H1 (cell line): ENCODE measurements at regions not wholly inside any gene's neighbourhood (a gene's known extent, or its start where the extent isn't known, plus 50 kb on each side); places are given as distances from the start of the nearest gene placed in this dataset.

Experiments used
- CTCF ChIA-PET: fragments of 300-600 bp; sonication (Branson Sonifier 250); formaldehyde crosslinking; loops from one replicate; lab custom pipeline; 2021; ENCODE audit not compliant: partially characterized antibody; lab: Charles Lee
- POLR2A ChIA-PET: fragments of 300-600 bp; sonication (Branson Sonifier 250); formaldehyde crosslinking; loops from one replicate; lab custom pipeline; 2021; ENCODE audit warnings: inconsistent platforms; ENCODE audit not compliant: partially characterized antibody; lab: Charles Lee
- DNase-seq, 2 experiments: peaks; one replicate each; pipeline versions ENCODE4 v3.0.0 to v3.0.0-alpha.2; 2010 to 2022; ENCODE audit warnings: low spot score in 2 of 2, low read depth in 1 of 2, mixed read lengths in 1 of 2
- FAIRE-seq: peaks from 2 replicates; lab custom pipeline; 2011; peaks lifted over from hg19 to GRCh38; lab: Jason Lieb, UNC
- H2AFZ ChIP-seq: 2 replicates; pipeline ENCODE4 v1.8.1; 2012; ENCODE audit warnings: low read length, inconsistent platforms
- H2AK5ac ChIP-seq: 2 replicates; pipeline ENCODE4 v1.6.1; 2013; ENCODE audit warnings: low read depth, low read length
- H2BK120ac ChIP-seq: replicated peaks from 2 replicates; pipeline ENCODE3; 2013; ENCODE audit warnings: low read depth, low read length, inconsistent platforms
- H2BK12ac ChIP-seq: 2 replicates; pipeline ENCODE4 v1.6.1; 2013; ENCODE audit warnings: low read depth, low read length
- H2BK15ac ChIP-seq: 2 replicates; pipeline ENCODE4 v1.6.1; 2013; ENCODE audit warnings: low read length
- H2BK20ac ChIP-seq: 2 replicates; pipeline ENCODE4 v1.6.1; 2013; ENCODE audit warnings: low read length
- H2BK5ac ChIP-seq: 2 replicates; pipeline ENCODE4 v1.6.1; 2013; ENCODE audit warnings: low read depth, low read length
- H3K14ac ChIP-seq: 2 replicates; pipeline ENCODE4 v1.6.1; 2013; ENCODE audit warnings: inconsistent platforms; ENCODE audit not compliant: insufficient read length
- H3K18ac ChIP-seq: 2 replicates; pipeline ENCODE4 v1.6.1; 2013; ENCODE audit warnings: low read length; ENCODE audit errors: extremely low read depth
- H3K23ac ChIP-seq: 2 replicates; pipeline ENCODE4 v1.6.1; 2013; ENCODE audit warnings: inconsistent platforms; ENCODE audit not compliant: insufficient read length
- H3K23me2 ChIP-seq: 2 replicates; pipeline ENCODE4 v1.6.1; 2013; ENCODE audit warnings: low read depth, low read length
- H3K27ac ChIP-seq: 2 replicates; pipeline ENCODE4 v1.6.1; 2011; ENCODE audit warnings: low read depth, low read length, inconsistent platforms
- H3K27me3 ChIP-seq, 4 experiments: replicated peaks in 1 of 4; 1 replicate in 1 of 4; 2 replicates in 3 of 4; pipeline versions ENCODE4 v1.6.1 to v1.8.1; 2011 to 2013; ENCODE audit warnings: low read length in 3 of 4, mild to moderate bottlenecking in 3 of 4, inconsistent platforms in 2 of 4, mixed read lengths in 2 of 4, moderate library complexity in 1 of 4; ENCODE audit not compliant: control insufficient read depth in 3 of 4, insufficient read depth in 3 of 4; ENCODE audit errors: extremely low read depth in 1 of 4
- H3K36me3 ChIP-seq, 4 experiments: 2 replicates each; pipeline versions ENCODE4 v1.6.1 to v1.8.1; 2011 to 2013; ENCODE audit warnings: mild to moderate bottlenecking in 4 of 4, low read length in 3 of 4, moderate library complexity in 2 of 4, control low read depth in 1 of 4, inconsistent platforms in 1 of 4; ENCODE audit not compliant: insufficient read depth in 4 of 4, control insufficient read depth in 2 of 4
- H3K4ac ChIP-seq: replicated peaks from 2 replicates; pipeline ENCODE3; 2013; ENCODE audit warnings: low read length, low read depth, mixed read lengths, inconsistent platforms; ENCODE audit not compliant: insufficient read length
- H3K4me1 ChIP-seq, 4 experiments: replicated peaks in 1 of 4; 1 replicate in 1 of 4; 2 replicates in 3 of 4; pipeline versions ENCODE4 v1.6.1 to v1.8.1; 2011 to 2013; ENCODE audit warnings: low read length in 3 of 4, inconsistent platforms in 2 of 4, mixed read lengths in 1 of 4; ENCODE audit not compliant: insufficient read depth in 4 of 4, control insufficient read depth in 3 of 4
- H3K4me2 ChIP-seq, 2 experiments: 2 replicates each; pipeline versions ENCODE4 v1.6.1 to v1.8.1; 2011 to 2013; ENCODE audit warnings: low read depth in 2 of 2, low read length in 2 of 2, control low read depth in 1 of 2, inconsistent platforms in 1 of 2, mild to moderate bottlenecking in 1 of 2; ENCODE audit not compliant: insufficient read depth in 1 of 2
- H3K4me3 ChIP-seq, 4 experiments: fragments of 200-600, 300-600 bp in 1 of 4; sonication (generic), shearing (Covaris generic), sonication (Bioruptor Twin) in 1 of 4; 2 replicates each; pipeline versions ENCODE4 v1.5.1 to v1.8.1; 2011 to 2016; ENCODE audit warnings: low read length in 4 of 4, low read depth in 3 of 4, control low read depth in 2 of 4, inconsistent platforms in 2 of 4, mild to moderate bottlenecking in 2 of 4, mixed read lengths in 1 of 4, moderate library complexity in 1 of 4; ENCODE audit not compliant: insufficient read depth in 2 of 4; ENCODE audit errors: extremely low read depth in 1 of 4
- H3K56ac ChIP-seq: replicated peaks from 2 replicates; pipeline ENCODE3; 2013; ENCODE audit warnings: low read depth, mild to moderate bottlenecking, mixed read lengths, low read length, inconsistent platforms; ENCODE audit not compliant: insufficient read length
- H3K79me1 ChIP-seq: 2 replicates; pipeline ENCODE4 v1.6.1; 2013; ENCODE audit warnings: low read depth, low read length, control low read depth
- H3K79me2 ChIP-seq, 2 experiments: 2 replicates each; pipeline versions ENCODE4 v1.6.1 to v1.8.1; 2012 to 2013; ENCODE audit warnings: low read length in 2 of 2, mild to moderate bottlenecking in 2 of 2, inconsistent platforms in 1 of 2; ENCODE audit not compliant: insufficient read depth in 2 of 2, control insufficient read depth in 1 of 2
- H3K9ac ChIP-seq, 4 experiments: replicated peaks in 1 of 4; 1 replicate in 1 of 4; 2 replicates in 3 of 4; pipeline versions ENCODE4 v1.6.1 to v1.8.1; 2011 to 2013; ENCODE audit warnings: low read depth in 3 of 4, low read length in 3 of 4, control low read depth in 2 of 4, mild to moderate bottlenecking in 2 of 4, moderate library complexity in 2 of 4, inconsistent platforms in 1 of 4; ENCODE audit errors: extremely low read depth in 1 of 4
- H3K9me3 ChIP-seq, 2 experiments: 2 replicates each; pipeline versions ENCODE4 v1.6.1 to v1.8.1; 2012 to 2013; ENCODE audit warnings: mild to moderate bottlenecking in 2 of 2, moderate library complexity in 2 of 2, control low read depth in 1 of 2, inconsistent platforms in 1 of 2, low read depth in 1 of 2, low read length in 1 of 2, mixed read lengths in 1 of 2; ENCODE audit not compliant: insufficient read depth in 2 of 2
- H4K20me1 ChIP-seq, 2 experiments: replicated peaks in 1 of 2; 2 replicates each; pipeline versions ENCODE3 to v1.8.1; 2011 to 2013; ENCODE audit warnings: inconsistent platforms in 2 of 2, low read length in 2 of 2, mild to moderate bottlenecking in 1 of 2; ENCODE audit not compliant: insufficient read depth in 2 of 2, control insufficient read depth in 1 of 2
- H4K5ac ChIP-seq: 2 replicates; pipeline ENCODE4 v1.6.1; 2013; ENCODE audit warnings: low read length, low read depth, mixed read lengths, inconsistent platforms; ENCODE audit not compliant: insufficient read length
- H4K8ac ChIP-seq: 2 replicates; pipeline ENCODE4 v1.8.0; 2013; ENCODE audit warnings: mild to moderate bottlenecking, moderate library complexity, low read length, inconsistent platforms; ENCODE audit not compliant: insufficient read depth; ENCODE audit errors: extremely low read depth
- H4K91ac ChIP-seq: replicated peaks from 2 replicates; pipeline ENCODE3; 2013; ENCODE audit warnings: low read length, mixed read lengths, inconsistent platforms; ENCODE audit not compliant: insufficient read length
- ATF2 ChIP-seq: IDR thresholded peaks from 2 replicates; pipeline ENCODE4 v1.6.1; 2012; ENCODE audit warnings: low read length, inconsistent platforms
- BACH1 ChIP-seq: IDR thresholded peaks from 2 replicates; pipeline ENCODE4 v1.6.1; 2012; ENCODE audit warnings: low read length, improper control_type of control experiment
- CHD1 ChIP-seq: IDR thresholded peaks from 2 replicates; pipeline ENCODE4 v1.6.1; 2012; ENCODE audit warnings: low read depth, low read length, improper control_type of control experiment
- EP300 ChIP-seq, 2 experiments: IDR thresholded peaks; 1 replicate in 1 of 2; 2 replicates in 1 of 2; pipeline ENCODE4 v1.6.1; 2011 to 2012; ENCODE audit warnings: low read depth in 2 of 2, low read length in 2 of 2, mild to moderate bottlenecking in 2 of 2, borderline replicate concordance in 1 of 2, inconsistent platforms in 1 of 2, moderate library complexity in 1 of 2
- GTF2F1 ChIP-seq: IDR thresholded peaks from 2 replicates; pipeline ENCODE4 v1.6.1; 2012; ENCODE audit warnings: low read depth, low read length, improper control_type of control experiment, borderline replicate concordance
- JUN ChIP-seq: IDR thresholded peaks from 2 replicates; pipeline ENCODE4 v1.6.1; 2011; ENCODE audit warnings: low read depth, mild to moderate bottlenecking, improper control_type of control experiment, low read length
- MAFK ChIP-seq: IDR thresholded peaks from 2 replicates; pipeline ENCODE4 v1.6.1; 2012; ENCODE audit warnings: low read depth, mild to moderate bottlenecking, improper control_type of control experiment, low read length
- NANOG ChIP-seq: IDR thresholded peaks from 2 replicates; pipeline ENCODE4 v1.6.1; 2011; ENCODE audit warnings: low read length, low read depth, mild to moderate bottlenecking, inconsistent platforms; ENCODE audit not compliant: insufficient read depth, poor library complexity, severe bottlenecking
- POLR2AphosphoS5 ChIP-seq: IDR thresholded peaks from 2 replicates; pipeline ENCODE4 v1.6.1; 2011; ENCODE audit warnings: low read depth, low read length
- RXRA ChIP-seq: IDR thresholded peaks from 2 replicates; pipeline ENCODE4 v1.6.1; 2011; ENCODE audit warnings: low read depth, mild to moderate bottlenecking, low read length, moderate library complexity; ENCODE audit not compliant: insufficient read depth
- TBP ChIP-seq: IDR thresholded peaks from 2 replicates; pipeline ENCODE4 v1.6.1; 2011; ENCODE audit warnings: low read depth, low read length, improper control_type of control experiment
- TCF12 ChIP-seq: IDR thresholded peaks from 2 replicates; pipeline ENCODE4 v1.6.1; 2011; ENCODE audit warnings: low read depth, mild to moderate bottlenecking, low read length
- WGBS, 2 experiments: shearing (Covaris generic) in 1 of 2; methylation state at CpG; one replicate each; pipeline versions ENCODE4 v1.1.6 to v1.1.7; 2013 to 2015; ENCODE audit warnings: low lambda C conversion rate in 2 of 2, mixed read lengths in 2 of 2, inconsistent platforms in 1 of 2, low coverage in 1 of 2, missing lambda C conversion rate in 1 of 2; ENCODE audit not compliant: insufficient replicate concordance in 2 of 2, insufficient coverage in 1 of 2, insufficient read length in 1 of 2; ENCODE audit errors: extremely low coverage in 1 of 2, missing lambda C conversion rate in 1 of 2; 5-methylcytosine and 5-hydroxymethylcytosine counted together

GRCh38 chr6:41446907-41447545, 99.2 kb upstream of the FOXP4 start:
- no peak overlapping the region for H3K14ac ChIP-seq
- H2BK5ac ChIP-seq: no peak overlapping the region
- H4K8ac ChIP-seq: no peak overlapping the region
- no peak for DNase-seq
- no peaks in the 10 kb centered on the region for H3K79me1 ChIP-seq
- H2BK15ac ChIP-seq: no peak overlapping the region
- ChIA-PET POLR2A (interaction anchor here (1.0 to 1.2 kb wide), 2 partner anchors 8 to 9 kb away, joined by 3 to 4 read pairs; no protein-coding TSS in a partner anchor), CTCF (interaction anchor here (0.6 to 19.6 kb wide), 9 partner anchors 9 to 141 kb away, joined by 3 to 239 read pairs (median 3); no protein-coding TSS in a partner anchor)
- H3K9ac ChIP-seq: no peak overlapping the region
- no peak overlapping the region for H2AFZ ChIP-seq
- no peak overlapping the region for H3K18ac ChIP-seq
- H4K91ac ChIP-seq: no peak overlapping the region
- H2BK120ac ChIP-seq: no peak overlapping the region
- no peak overlapping the region for H2AK5ac ChIP-seq
- H2BK12ac ChIP-seq: no peak overlapping the region
- no peak overlapping the region for H3K27ac ChIP-seq
- peaks cover 5% of the 10 kb centered on the region for H3K23me2 ChIP-seq
- H3K9me3 ChIP-seq: no peaks in the 10 kb centered on the region
- no peak overlapping the region for H3K4me3 ChIP-seq
- H4K5ac ChIP-seq: no peak overlapping the region
- H3K4me1 ChIP-seq: peaks cover 9 to 19% (median 11%) of the 10 kb centered on the region in 4 experiments
- H4K20me1 ChIP-seq: no peaks in the 10 kb centered on the region
- FAIRE-seq: no peak
- peaks cover 1 to 19% (median 12%) of the 10 kb centered on the region in 4 experiments for H3K27me3 ChIP-seq
- H3K4me2 ChIP-seq: no peak overlapping the region
- H3K56ac ChIP-seq: no peak overlapping the region
- H3K4ac ChIP-seq: no peak overlapping the region
- no peaks in the 10 kb centered on the region for H3K79me2 ChIP-seq
- 80% methylated on average over 7 of the region's 8 CpGs; no CpG with 5 or more reads in 1 of the 2 experiments for WGBS, 2 experiments
- H3K23ac ChIP-seq: no peak overlapping the region
- H2BK20ac ChIP-seq: no peak overlapping the region
- no peaks in the 10 kb centered on the region for H3K36me3 ChIP-seq
- TF ChIP-seq TBP (no peak), POLR2AphosphoS5 (no peak), TCF12 (no peak), CHD1 (no peak), GTF2F1 (no peak), JUN (no peak), RXRA (no peak), ATF2 (no peak), MAFK (no peak), NANOG (no peak), BACH1 (no peak), EP300 (IDR thresholded peaks at IDR 0.05; ENCODE audit: borderline replicate concordance in 1 of 2, low read depth in 2 of 2, low read length in 2 of 2) (no peak)
